Hematopoietic multipotent progenitor cell treated with erythropoietin and hydrocortisone succinate and interleukin-3 and kit ligand, for 4 days (in vitro differentiated cells): ENCODE measurements at regions not wholly inside any gene's neighbourhood (a gene's known extent, or its start where the extent isn't known, plus 50 kb on each side); places are given as distances from the start of the nearest gene placed in this dataset.

Experiments used
- DNase-seq: peaks from one replicate; pipeline ENCODE4 v3.0.0-alpha.2; 2015

GRCh38 chr2:194203898-194204297 lies 1453.1 kb upstream of the SLC39A10 start:
- DNase-seq = no peak

- DNase-seq = no peak
Measured at GRCh38 chr2:194182888-194183287, 1474.1 kb upstream of the SLC39A10 start.

GRCh38 chr2:194176134-194176533 lies 1480.9 kb upstream of the SLC39A10 start:
- no peak for DNase-seq

GRCh38 chr2:194166818-194167217 lies 1490.2 kb upstream of the SLC39A10 start:
- peak; percentile 57 for DNase-seq

- DNase-seq = no peak
Measured at GRCh38 chr2:194155431-194155830, 1501.6 kb upstream of the SLC39A10 start.

- DNase-seq = no peak
Measured at GRCh38 chr2:194151231-194151630, 1505.8 kb upstream of the SLC39A10 start.

- DNase-seq = no peak
Measured at GRCh38 chr2:194135463-194135862, 1521.6 kb upstream of the SLC39A10 start.

- DNase-seq = no peak
Measured at GRCh38 chr2:194128810-194129209, 1528.2 kb upstream of the SLC39A10 start.

GRCh38 chr2:194126418-194126817 lies 1530.6 kb upstream of the SLC39A10 start:
- DNase-seq = no peak

- no peak for DNase-seq
Measured at GRCh38 chr2:194116861-194117260, 1540.2 kb upstream of the SLC39A10 start.

GRCh38 chr2:194105358-194105757 lies 1551.7 kb upstream of the SLC39A10 start:
- DNase-seq = no peak

- DNase-seq = peak; percentile 82
Measured at GRCh38 chr2:194104687-194105086, 1552.3 kb upstream of the SLC39A10 start.

GRCh38 chr2:194103941-194104659 lies 1552.9 kb upstream of the SLC39A10 start:
- peak; percentile 5 for DNase-seq

- DNase-seq = no peak
Measured at GRCh38 chr2:194102546-194102945, 1554.5 kb upstream of the SLC39A10 start.

- no peak for DNase-seq
Measured at GRCh38 chr2:194100201-194100600, 1556.8 kb upstream of the SLC39A10 start.

GRCh38 chr2:194096402-194096801 lies 1560.6 kb upstream of the SLC39A10 start:
- no peak for DNase-seq

- no peak for DNase-seq
Measured at GRCh38 chr2:194095359-194095758, 1561.7 kb upstream of the SLC39A10 start.

GRCh38 chr2:194090251-194090905 lies 1566.6 kb upstream of the SLC39A10 start:
- DNase-seq = no peak

GRCh38 chr2:194087089-194087958 lies 1569.7 kb upstream of the SLC39A10 start:
- DNase-seq = no peak

- no peak for DNase-seq
Measured at GRCh38 chr2:194086129-194086528, 1570.9 kb upstream of the SLC39A10 start.

- DNase-seq = no peak
Measured at GRCh38 chr2:194079989-194080388, 1577.0 kb upstream of the SLC39A10 start.

GRCh38 chr2:194077366-194077765 lies 1579.7 kb upstream of the SLC39A10 start:
- DNase-seq = no peak

- DNase-seq = peak; percentile 1
Measured at GRCh38 chr2:194062401-194062800, 1594.6 kb upstream of the SLC39A10 start.

- DNase-seq = peak; percentile 27
Measured at GRCh38 chr2:194060269-194060668, 1596.8 kb upstream of the SLC39A10 start.
